ENCODE measurements at regions not wholly inside any gene's neighbourhood (a gene's known extent, or its start where the extent isn't known, plus 50 kb on each side); places are given as distances from the start of the nearest gene placed in this dataset.

DNA sequence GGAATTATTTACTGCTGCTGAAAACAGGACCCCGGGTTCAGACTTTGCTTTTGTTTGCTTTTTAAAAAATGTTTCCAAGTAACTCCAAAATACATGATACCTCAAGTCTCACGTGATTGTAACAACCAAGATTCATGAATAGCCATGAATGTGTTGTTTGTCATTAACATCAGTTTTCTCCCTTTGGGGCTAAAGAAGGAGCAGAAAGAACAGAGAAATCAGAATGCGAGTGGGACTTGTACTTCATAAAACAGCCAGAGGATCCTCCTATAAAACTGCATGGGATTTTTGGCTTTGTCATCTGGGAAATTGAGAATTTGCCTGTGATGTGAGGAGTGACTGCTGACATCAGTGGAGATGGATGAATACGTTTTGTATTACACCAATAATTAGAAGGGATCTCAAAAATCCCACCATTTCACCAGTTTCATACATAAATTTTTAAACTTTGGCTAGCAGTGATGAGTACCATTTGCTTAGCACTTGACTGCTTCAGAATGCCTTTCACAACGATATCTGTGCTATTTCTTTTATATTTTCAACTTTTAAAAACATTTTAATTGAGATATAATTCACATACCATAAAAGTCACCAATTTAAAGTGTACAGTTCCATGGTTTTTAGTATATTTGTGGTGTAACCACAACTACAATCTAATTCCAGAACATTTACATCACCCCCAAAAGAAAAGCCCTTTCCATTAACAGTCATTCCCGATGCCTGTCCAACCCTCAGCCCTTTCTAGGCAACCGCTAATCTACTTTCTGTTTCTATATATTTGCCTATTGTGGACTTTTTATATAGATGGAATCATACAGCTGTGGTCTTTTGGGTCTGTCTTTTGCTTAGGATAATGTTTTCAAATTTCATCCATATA is 126.9 kb upstream of the ANKRD55 start:
- Histone ChIP-seq H3K4me3 (no peak overlapping the region), H3K27me3 (no peaks in the 10 kb centered on the region), H3K9ac (ENCODE audit: low read depth in 2 of 2, low read length in 2 of 2) (no peak overlapping the region), H3K27ac (no peak overlapping the region), H3K9me3 (no peaks in the 10 kb centered on the region), H3K4me1 (no peaks in the 10 kb centered on the region), H3K36me3 (no peaks in the 10 kb centered on the region)
- intact Hi-C loops (cut with DNase I): no loop called here
- TF ChIP-seq, protein P1, sequence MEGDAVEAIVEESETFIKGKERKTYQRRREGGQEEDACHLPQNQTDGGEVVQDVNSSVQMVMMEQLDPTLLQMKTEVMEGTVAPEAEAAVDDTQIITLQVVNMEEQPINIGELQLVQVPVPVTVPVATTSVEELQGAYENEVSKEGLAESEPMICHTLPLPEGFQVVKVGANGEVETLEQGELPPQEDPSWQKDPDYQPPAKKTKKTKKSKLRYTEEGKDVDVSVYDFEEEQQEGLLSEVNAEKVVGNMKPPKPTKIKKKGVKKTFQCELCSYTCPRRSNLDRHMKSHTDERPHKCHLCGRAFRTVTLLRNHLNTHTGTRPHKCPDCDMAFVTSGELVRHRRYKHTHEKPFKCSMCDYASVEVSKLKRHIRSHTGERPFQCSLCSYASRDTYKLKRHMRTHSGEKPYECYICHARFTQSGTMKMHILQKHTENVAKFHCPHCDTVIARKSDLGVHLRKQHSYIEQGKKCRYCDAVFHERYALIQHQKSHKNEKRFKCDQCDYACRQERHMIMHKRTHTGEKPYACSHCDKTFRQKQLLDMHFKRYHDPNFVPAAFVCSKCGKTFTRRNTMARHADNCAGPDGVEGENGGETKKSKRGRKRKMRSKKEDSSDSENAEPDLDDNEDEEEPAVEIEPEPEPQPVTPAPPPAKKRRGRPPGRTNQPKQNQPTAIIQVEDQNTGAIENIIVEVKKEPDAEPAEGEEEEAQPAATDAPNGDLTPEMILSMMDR (IDR thresholded peaks at IDR 0.05): no peak
- no peak for DNase-seq

DNA sequence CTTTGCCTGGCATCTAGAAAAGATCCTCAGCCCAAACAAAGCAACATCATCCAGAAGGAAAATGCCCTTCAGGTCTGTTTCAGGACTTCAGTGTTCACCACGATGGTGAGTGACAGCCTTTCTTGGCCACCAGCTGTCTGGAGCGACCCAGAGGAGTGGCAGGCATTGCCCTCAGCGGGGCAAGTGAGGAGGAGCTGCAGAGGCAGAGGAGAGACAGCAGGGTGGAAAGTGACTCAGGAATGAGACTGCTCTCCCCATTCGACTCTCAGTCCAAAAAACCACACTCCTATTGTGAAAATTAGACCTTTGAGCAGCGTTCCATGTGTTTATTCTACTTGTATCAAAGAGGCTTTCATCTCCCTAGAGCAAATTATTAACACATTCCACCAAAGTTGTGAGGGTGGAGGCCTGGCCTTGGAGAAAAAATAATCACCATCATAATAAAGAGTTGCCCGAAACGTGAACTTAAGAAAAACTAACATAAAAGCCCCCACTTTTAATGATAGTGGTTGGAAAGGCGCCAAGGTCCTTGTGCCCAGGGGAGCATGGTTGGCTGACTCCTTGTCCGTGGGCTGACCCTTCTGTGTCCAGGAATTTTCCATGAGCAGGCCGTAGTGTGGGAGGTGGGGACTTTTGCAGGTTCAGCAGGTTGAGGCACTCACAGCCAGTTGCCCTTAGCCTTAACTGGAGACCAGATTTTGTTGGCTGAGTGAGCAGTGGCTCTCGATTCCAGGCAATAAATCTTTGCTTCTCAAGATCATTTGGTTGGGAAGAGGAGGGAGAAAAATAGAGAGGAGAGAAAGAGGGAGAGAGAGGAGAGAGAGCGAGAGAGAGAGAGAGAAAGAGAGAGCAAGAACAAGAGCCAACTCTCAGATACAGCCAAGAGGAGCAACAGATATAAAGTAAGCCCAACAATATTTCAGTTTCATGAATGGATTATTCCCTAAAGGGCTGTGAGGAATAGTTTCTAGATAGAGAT is 125.9 kb upstream of the ANKRD55 start:
- DNase-seq: no peak
- no peak overlapping the region for H3K27ac ChIP-seq
- no peaks in the 10 kb centered on the region for H3K36me3 ChIP-seq
- TF ChIP-seq, protein P1 (IDR thresholded peaks at IDR 0.05): no peak
- no peaks in the 10 kb centered on the region for H3K27me3 ChIP-seq
- H3K4me1 ChIP-seq: no peaks in the 10 kb centered on the region
- no peaks in the 10 kb centered on the region for H3K9me3 ChIP-seq
- no peak overlapping the region for H3K4me3 ChIP-seq
- H3K9ac ChIP-seq (ENCODE audit: low read depth in 2 of 2, low read length in 2 of 2): no peak overlapping the region
- intact Hi-C loops (cut with DNase I): no loop called here

DNA sequence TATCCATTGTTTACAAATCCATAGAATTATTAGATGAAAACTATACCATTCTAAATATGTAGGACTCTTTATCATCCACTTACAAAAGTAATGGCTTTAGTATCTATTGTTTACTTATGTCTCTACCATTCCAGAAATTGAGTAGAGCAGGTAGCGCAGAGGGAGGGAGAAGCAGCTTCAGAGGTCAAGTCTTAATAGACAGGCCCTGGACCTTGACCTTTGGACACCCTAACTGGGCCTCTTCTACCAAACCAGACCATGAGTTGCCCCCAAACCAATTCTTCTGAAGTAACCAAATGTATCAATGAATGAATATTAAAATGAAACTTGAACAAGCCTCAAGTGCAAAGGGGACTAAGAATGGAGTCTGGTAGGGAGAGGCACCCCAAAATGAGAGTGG is 124.9 kb upstream of the ANKRD55 start:
- Histone ChIP-seq H3K4me1 (no peaks in the 10 kb centered on the region), H3K27me3 (no peaks in the 10 kb centered on the region), H3K9ac (ENCODE audit: low read depth in 2 of 2, low read length in 2 of 2) (no peak overlapping the region), H3K27ac (no peak overlapping the region), H3K4me3 (no peak overlapping the region), H3K36me3 (no peaks in the 10 kb centered on the region), H3K9me3 (no peaks in the 10 kb centered on the region)
- TF ChIP-seq, protein P1 (IDR thresholded peaks at IDR 0.05): no peak
- no peak for DNase-seq
- intact Hi-C loops (cut with DNase I): no loop called here

DNA sequence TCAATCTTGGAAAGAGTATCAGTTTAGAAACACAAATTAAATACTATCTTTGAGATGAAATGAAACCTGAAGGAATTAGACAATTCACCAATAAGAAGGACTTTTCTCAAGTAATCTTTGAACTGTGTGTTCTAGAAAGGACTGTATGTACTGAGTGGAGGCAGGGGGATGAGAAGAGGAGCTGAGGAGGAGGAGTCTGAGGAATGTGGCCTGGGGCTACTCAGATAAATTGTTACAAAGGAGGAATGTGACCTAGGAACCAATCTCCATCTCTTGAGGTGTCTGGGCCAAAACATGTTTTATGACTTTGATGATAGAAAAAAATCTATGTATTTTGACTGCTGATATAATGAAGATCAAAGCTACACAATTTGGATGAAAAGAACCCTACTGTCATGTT is 124.3 kb upstream of the ANKRD55 start:
- no peaks in the 10 kb centered on the region for H3K9me3 ChIP-seq
- TF ChIP-seq, protein P1 (IDR thresholded peaks at IDR 0.05): no peak
- intact Hi-C loops (cut with DNase I): no loop called here
- H3K36me3 ChIP-seq: no peaks in the 10 kb centered on the region
- no peak for DNase-seq
- H3K4me1 ChIP-seq: no peaks in the 10 kb centered on the region
- H3K4me3 ChIP-seq: no peak overlapping the region
- H3K27ac ChIP-seq: no peak overlapping the region
- no peaks in the 10 kb centered on the region for H3K27me3 ChIP-seq
- no peak overlapping the region for H3K9ac ChIP-seq (ENCODE audit: low read depth in 2 of 2, low read length in 2 of 2)

DNA sequence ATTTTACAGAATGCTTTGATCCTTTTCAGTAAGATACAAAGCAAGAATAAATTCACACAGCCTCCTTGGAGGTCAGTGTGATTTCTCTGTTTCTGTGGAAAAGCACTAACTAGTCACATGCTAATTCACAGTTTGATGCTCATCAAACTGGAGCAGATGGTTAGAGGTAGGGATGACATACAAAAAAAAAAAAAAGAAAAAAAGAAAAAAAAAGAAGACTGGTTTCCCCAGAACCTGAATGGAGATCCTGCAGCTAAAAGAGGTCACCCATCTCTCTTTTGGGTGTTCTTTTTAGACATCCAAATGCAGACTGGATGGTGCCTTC is 123.7 kb upstream of the ANKRD55 start:
- TF ChIP-seq, protein P1 (IDR thresholded peaks at IDR 0.05): no peak
- no peaks in the 10 kb centered on the region for H3K9me3 ChIP-seq
- intact Hi-C loops (cut with DNase I): no loop called here
- no peak for DNase-seq
- H3K4me1 ChIP-seq: no peaks in the 10 kb centered on the region
- H3K36me3 ChIP-seq: no peaks in the 10 kb centered on the region
- H3K27ac ChIP-seq: no peak overlapping the region
- no peaks in the 10 kb centered on the region for H3K27me3 ChIP-seq
- no peak overlapping the region for H3K9ac ChIP-seq (ENCODE audit: low read depth in 2 of 2, low read length in 2 of 2)
- H3K4me3 ChIP-seq: no peak overlapping the region

All from colonic mucosa (tissue), 4 donors.